SK-N-SH (cell line): ENCODE measurements at regions not wholly inside any gene's neighbourhood (a gene's known extent, or its start where the extent isn't known, plus 50 kb on each side); places are given as distances from the start of the nearest gene placed in this dataset.

Experiments used
- CTCF ChIA-PET: fragments of 300-600, 350-600 bp; formaldehyde crosslinking; extraction: SDS; loops from one replicate; lab custom pipeline; 2021; lab: Yijun Ruan, JAX
- POLR2A ChIA-PET: fragments of 350-600 bp; sonication (Branson Sonifier 250); formaldehyde crosslinking; extraction: SDS; loops from one replicate; lab custom pipeline; 2020; ENCODE audit warnings: antibody characterized with exemption, inconsistent platforms; lab: Yijun Ruan, JAX
- DNase-seq: peaks from one replicate; pipeline ENCODE4 v3.0.0; 2012
- H2AFZ ChIP-seq: fragments of 200-600 bp; sonication (generic); 2 replicates; pipeline ENCODE4 v1.8.1; 2016; ENCODE audit warnings: antibody characterized with exemption, mild to moderate bottlenecking, low read depth
- H3F3A ChIP-seq: fragments of 200-600 bp; sonication (generic); replicated peaks from 2 replicates; pipeline ENCODE3; 2016; ENCODE audit warnings: antibody characterized with exemption, mild to moderate bottlenecking; ENCODE audit not compliant: insufficient read depth
- H3K27ac ChIP-seq, 2 experiments: fragments of 200-500 bp in 1 of 2; fragments of 200-600 bp in 1 of 2; sonication (Bioruptor generic) in 1 of 2; sonication (generic), shearing (Covaris generic) in 1 of 2; 2 replicates each; pipeline versions ENCODE4 v1.5.1 to v1.6.1; 2014 to 2016; ENCODE audit warnings: low read depth in 2 of 2, inconsistent platforms in 1 of 2, low read length in 1 of 2, mild to moderate bottlenecking in 1 of 2, mixed read lengths in 1 of 2
- H3K27me3 ChIP-seq: fragments of 200-600 bp; sonication (generic), shearing (Covaris generic); 2 replicates; pipeline ENCODE4 v1.6.1; 2016; ENCODE audit warnings: mixed run types; ENCODE audit not compliant: insufficient read depth
- H3K36me3 ChIP-seq, 2 experiments: fragments of 200-500 bp in 1 of 2; fragments of 200-600 bp in 1 of 2; sonication (Bioruptor generic) in 1 of 2; sonication (generic) in 1 of 2; replicated peaks in 1 of 2; 2 replicates each; pipeline versions ENCODE3 to v1.5.1; 2014 to 2016; ENCODE audit warnings: low read length in 1 of 2, mild to moderate bottlenecking in 1 of 2; ENCODE audit not compliant: insufficient read depth in 2 of 2, control insufficient read depth in 1 of 2
- H3K4me1 ChIP-seq, 2 experiments: fragments of 200-500 bp in 1 of 2; fragments of 200-600 bp in 1 of 2; sonication (Bioruptor generic) in 1 of 2; sonication (generic), shearing (Covaris generic) in 1 of 2; 2 replicates each; pipeline versions ENCODE4 v1.5.1 to v1.6.1; 2014 to 2016; ENCODE audit warnings: low read depth in 1 of 2, low read length in 1 of 2, mixed run types in 1 of 2; ENCODE audit not compliant: insufficient read depth in 2 of 2, control insufficient read depth in 1 of 2
- H3K4me2 ChIP-seq: fragments of 200-600 bp; sonication (generic), shearing (Covaris generic); 2 replicates; pipeline ENCODE4 v1.6.1; 2017; ENCODE audit warnings: mixed run types
- H3K4me3 ChIP-seq, 2 experiments: fragments of 200-500 bp in 1 of 2; fragments of 200-600 bp in 1 of 2; sonication (Bioruptor generic) in 1 of 2; sonication (generic), shearing (Covaris generic) in 1 of 2; 2 replicates each; pipeline versions ENCODE4 v1.5.1 to v1.8.1; 2014 to 2016; ENCODE audit warnings: low read depth in 2 of 2, inconsistent platforms in 1 of 2, low read length in 1 of 2, mild to moderate bottlenecking in 1 of 2, mixed read lengths in 1 of 2, moderate library complexity in 1 of 2
- H3K79me2 ChIP-seq: fragments of 200-600 bp; sonication (generic); 2 replicates; pipeline ENCODE4 v1.8.1; 2017; ENCODE audit warnings: mild to moderate bottlenecking; ENCODE audit not compliant: insufficient read depth
- H3K9ac ChIP-seq: fragments of 200-600 bp; sonication (generic); 2 replicates; pipeline ENCODE4 v1.6.1; 2017; ENCODE audit warnings: mixed run types
- H3K9me2 ChIP-seq: fragments of 200-600 bp; sonication (generic); 2 replicates; pipeline ENCODE4 v1.6.1; 2017; ENCODE audit warnings: mixed run types
- H3K9me3 ChIP-seq: fragments of 200-600 bp; sonication (generic); 2 replicates; pipeline ENCODE4 v1.6.1; 2017; ENCODE audit warnings: mixed run types, mild to moderate bottlenecking, moderate library complexity
- H4K20me1 ChIP-seq: fragments of 200-600 bp; sonication (generic); 2 replicates; pipeline ENCODE4 v1.6.1; 2017; ENCODE audit warnings: mild to moderate bottlenecking, mixed run types; ENCODE audit not compliant: insufficient read depth
- CHD2 ChIP-seq: fragments of 150-350 bp; IDR thresholded peaks from 2 replicates; pipeline ENCODE4 v1.6.1; 2018; ENCODE audit warnings: low read length; ENCODE audit not compliant: partially characterized antibody
- EP300 ChIP-seq, 2 experiments: IDR thresholded peaks; 2 replicates each; pipeline versions ENCODE4 v1.4.0 to v1.6.1; 2012; ENCODE audit warnings: borderline replicate concordance in 1 of 2, low read depth in 1 of 2, low read length in 1 of 2
- EZH2phosphoT487 ChIP-seq: fragments of 200-600 bp; sonication (generic); IDR thresholded peaks from 2 replicates; pipeline ENCODE4 v1.6.1; 2017; ENCODE audit warnings: low read depth, mixed run types, mild to moderate bottlenecking, antibody characterized with exemption, moderate library complexity, borderline replicate concordance
- FOSL2 ChIP-seq: IDR thresholded peaks from 2 replicates; pipeline ENCODE4 v1.4.0; 2012; ENCODE audit warnings: low read depth, mild to moderate bottlenecking, moderate library complexity, borderline replicate concordance
- FOXJ3 ChIP-seq: sonication (generic); formaldehyde crosslinking; IDR thresholded peaks from 2 replicates; pipeline ENCODE4 v1.5.1; 2020; ENCODE audit warnings: mild to moderate bottlenecking, missing genetic modification reagents
- IRF3 ChIP-seq: fragments of 150-350 bp; IDR thresholded peaks from 2 replicates; pipeline ENCODE4 v1.6.1; 2016; ENCODE audit warnings: mild to moderate bottlenecking, low read depth, low read length
- JUND ChIP-seq: IDR thresholded peaks from 2 replicates; pipeline ENCODE4 v1.4.0; 2012
- MAX ChIP-seq: IDR thresholded peaks from 2 replicates; pipeline ENCODE4 v1.4.0; 2012; ENCODE audit warnings: low read depth
- NFIC ChIP-seq: IDR thresholded peaks from 2 replicates; pipeline ENCODE4 v1.4.0; 2012; ENCODE audit warnings: borderline replicate concordance
- NRF1 ChIP-seq: IDR thresholded peaks from 2 replicates; pipeline ENCODE4 v1.6.1; 2012; ENCODE audit warnings: low read depth, mild to moderate bottlenecking, low read length
- PBX3 ChIP-seq: IDR thresholded peaks from 2 replicates; pipeline ENCODE4; 2012
- REST ChIP-seq: IDR thresholded peaks from 2 replicates; pipeline ENCODE4 v1.6.1; 2012; ENCODE audit warnings: mild to moderate bottlenecking, low read depth, low read length, moderate library complexity
- RFX5 ChIP-seq: IDR thresholded peaks from 2 replicates; pipeline ENCODE4 v1.6.1; 2012; ENCODE audit warnings: mild to moderate bottlenecking, improper control_type of control experiment, low read length
- SMC3 ChIP-seq: IDR thresholded peaks from 2 replicates; pipeline ENCODE4 v1.6.1; 2012; ENCODE audit warnings: low read depth, low read length, improper control_type of control experiment
- TAF1 ChIP-seq: IDR thresholded peaks from 2 replicates; pipeline ENCODE4 v1.6.1; 2012; ENCODE audit warnings: low read depth, mild to moderate bottlenecking, low read length, moderate library complexity, borderline replicate concordance
- TCF12 ChIP-seq: IDR thresholded peaks from 2 replicates; pipeline ENCODE4 v1.4.0; 2012
- YY1 ChIP-seq: IDR thresholded peaks from 2 replicates; pipeline ENCODE4 v1.4.0; 2012; ENCODE audit warnings: low read depth, mild to moderate bottlenecking
- WGBS: methylation state at CpG from one replicate; pipeline ENCODE4 v1.1.6; 2017; ENCODE audit warnings: low lambda C conversion rate; 5-methylcytosine and 5-hydroxymethylcytosine counted together
- TF ChIP-seq, protein P1 (sequence below): fragments of 150-350 bp; IDR thresholded peaks from 2 replicates; pipeline ENCODE4 v1.6.1; 2017; ENCODE audit warnings: antibody characterized with exemption, low read length, low read depth, borderline replicate concordance
- TF ChIP-seq, protein P2 (sequence below): IDR thresholded peaks from 2 replicates; pipeline ENCODE4 v1.4.0; 2012; ENCODE audit warnings: low read depth, borderline replicate concordance

DNA sequence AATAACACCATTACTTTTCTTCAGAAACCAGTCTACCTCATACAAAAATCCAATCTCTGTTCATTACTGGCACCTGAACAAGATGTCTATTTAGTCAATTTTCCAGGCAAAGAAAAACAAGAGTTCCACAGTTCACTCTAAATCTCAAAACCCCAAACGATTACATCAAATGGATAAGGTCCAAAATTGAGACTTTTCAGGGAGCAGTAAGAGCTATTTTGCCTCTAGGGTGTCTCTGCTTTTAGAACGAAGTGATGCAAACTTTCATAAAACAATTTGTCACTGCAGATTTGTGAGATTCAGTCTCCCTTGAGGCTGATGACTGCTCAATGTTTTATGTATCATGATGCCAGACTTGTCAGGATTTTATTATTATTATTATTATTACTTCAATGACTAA is 937.0 kb upstream of the PHF14 start (continued):
- TF ChIP-seq REST (no peak), FOXJ3 (CRISPR knock-in tag) (peak; percentile 61), EZH2phosphoT487 (no peak), JUND (no peak), EP300 (IDR thresholded peaks at IDR 0.05; ENCODE audit: borderline replicate concordance in 1 of 2, low read depth in 1 of 2, low read length in 1 of 2) (peak in 1 of 2 experiments; percentile 98; a peak in 2 of 4 replicates)
- TF ChIP-seq, protein P1, sequence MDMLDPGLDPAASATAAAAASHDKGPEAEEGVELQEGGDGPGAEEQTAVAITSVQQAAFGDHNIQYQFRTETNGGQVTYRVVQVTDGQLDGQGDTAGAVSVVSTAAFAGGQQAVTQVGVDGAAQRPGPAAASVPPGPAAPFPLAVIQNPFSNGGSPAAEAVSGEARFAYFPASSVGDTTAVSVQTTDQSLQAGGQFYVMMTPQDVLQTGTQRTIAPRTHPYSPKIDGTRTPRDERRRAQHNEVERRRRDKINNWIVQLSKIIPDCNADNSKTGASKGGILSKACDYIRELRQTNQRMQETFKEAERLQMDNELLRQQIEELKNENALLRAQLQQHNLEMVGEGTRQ = no peak
- TF ChIP-seq, protein P2, sequence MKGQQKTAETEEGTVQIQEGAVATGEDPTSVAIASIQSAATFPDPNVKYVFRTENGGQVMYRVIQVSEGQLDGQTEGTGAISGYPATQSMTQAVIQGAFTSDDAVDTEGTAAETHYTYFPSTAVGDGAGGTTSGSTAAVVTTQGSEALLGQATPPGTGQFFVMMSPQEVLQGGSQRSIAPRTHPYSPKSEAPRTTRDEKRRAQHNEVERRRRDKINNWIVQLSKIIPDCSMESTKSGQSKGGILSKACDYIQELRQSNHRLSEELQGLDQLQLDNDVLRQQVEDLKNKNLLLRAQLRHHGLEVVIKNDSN = no peak

DNA sequence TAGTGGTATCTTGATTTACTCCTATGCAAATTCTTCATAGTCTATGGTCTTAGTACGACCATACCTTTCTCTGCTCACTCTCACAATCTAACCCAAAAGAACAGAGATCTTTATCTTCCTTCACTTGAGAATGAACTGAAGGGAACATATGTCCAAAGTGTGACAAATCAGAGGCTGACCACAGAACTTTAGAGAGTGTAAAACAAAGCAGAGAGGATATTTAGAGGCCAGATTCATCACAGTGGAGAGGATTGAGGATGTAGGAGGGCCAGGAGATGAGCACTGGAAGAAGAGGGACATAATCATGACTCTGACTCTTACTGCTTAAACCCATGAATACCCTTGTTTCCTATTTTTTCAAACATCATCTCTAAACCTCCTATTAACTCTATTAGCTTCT is 935.3 kb upstream of the PHF14 start:
- peak overlapping the region in 1 of 2 experiments; percentile 4; a peak in 1 of 4 replicates for H3K27ac ChIP-seq
- TF ChIP-seq FOSL2 (no peak), RFX5 (no peak), NRF1 (no peak), YY1 (no peak), PBX3 (no peak), FOXJ3 (CRISPR knock-in tag) (no peak), IRF3 (no peak), TAF1 (no peak), NFIC (no peak), MAX (no peak), CHD2 (no peak), SMC3 (no peak), TCF12 (no peak)
- TF ChIP-seq, protein P2 = no peak
- TF ChIP-seq, protein P1 = no peak

More for the DNA sequence above, 935.3 kb upstream of the PHF14 start:
- ChIA-PET CTCF (no interaction called here), POLR2A (no interaction called here)
- Histone ChIP-seq H3K27me3 (no peaks in the 10 kb centered on the region), H3K9me3 (no peaks in the 10 kb centered on the region; the same call in 1 of the 2 replicates), H3K36me3 (no peaks in the 10 kb centered on the region), H3K9me2 (no peaks in the 10 kb centered on the region; the same call in 1 of the 2 replicates), H3K4me1 (peaks cover 0 to 7% of the 10 kb centered on the region in 2 experiments; a peak in 2 of 4 replicates), H3F3A (no peaks in the 10 kb centered on the region), H4K20me1 (no peaks in the 10 kb centered on the region), H2AFZ (no peak overlapping the region), H3K4me2 (no peak overlapping the region), H3K4me3 (no peak overlapping the region), H3K79me2 (no peaks in the 10 kb centered on the region), H3K9ac (no peak overlapping the region)
- no peak for DNase-seq
- WGBS = 6% methylated on average over 1 of the region's 1 CpG
